ENCODE measurements at regions not wholly inside any gene's neighbourhood (a gene's known extent, or its start where the extent isn't known, plus 50 kb on each side); places are given as distances from the start of the nearest gene placed in this dataset.

- Mint-ChIP-seq H3K36me3 (ENCODE audit: insufficient read depth) (no peaks in the 10 kb centered on the region), H3K9me3 (ENCODE audit: low read depth) (no peaks in the 10 kb centered on the region), H3K4me3 (ENCODE audit: low read depth) (no peak overlapping the region), H3K27ac (no peak overlapping the region), H3K4me1 (ENCODE audit: low read depth) (no peaks in the 10 kb centered on the region), H3K27me3 (peaks cover under 1% of the 10 kb centered on the region)
- TF ChIP-seq CTCF (IDR thresholded peaks at IDR 0.05; ENCODE audit: unreplicated experiment) = no peak
- no peak for DNase-seq (ENCODE audit: low spot score, unreplicated experiment)
These were observed 440.1 kb upstream of the DDI1 start for GRCh38 chr11:103596315-103596714.

- DNase-seq (ENCODE audit: low spot score, unreplicated experiment) = peak; percentile 13
- H3K36me3 Mint-ChIP-seq (ENCODE audit: insufficient read depth) = no peaks in the 10 kb centered on the region
- peak; percentile 92 for TF ChIP-seq CTCF (IDR thresholded peaks at IDR 0.05; ENCODE audit: unreplicated experiment)
These were observed 435.1 kb upstream of the DDI1 start for GRCh38 chr11:103601225-103601846.

GRCh38 chr11:103602840-103603239 is 433.6 kb upstream of the DDI1 start:
- no peaks in the 10 kb centered on the region for H3K4me1 Mint-ChIP-seq (ENCODE audit: low read depth)
- no peaks in the 10 kb centered on the region for H3K9me3 Mint-ChIP-seq (ENCODE audit: low read depth)
- no peak overlapping the region for H3K4me3 Mint-ChIP-seq (ENCODE audit: low read depth)
- no peak for DNase-seq (ENCODE audit: low spot score, unreplicated experiment)
- no peak overlapping the region for H3K27ac Mint-ChIP-seq
- peaks cover 6% of the 10 kb centered on the region for H3K27me3 Mint-ChIP-seq
- no peaks in the 10 kb centered on the region for H3K36me3 Mint-ChIP-seq (ENCODE audit: insufficient read depth)
- TF ChIP-seq CTCF (IDR thresholded peaks at IDR 0.05; ENCODE audit: unreplicated experiment) = no peak

More at GRCh38 chr11:103601225-103601846, 435.1 kb upstream of the DDI1 start:
- H3K27me3 Mint-ChIP-seq = peaks cover 6% of the 10 kb centered on the region
- H3K4me3 Mint-ChIP-seq (ENCODE audit: low read depth) = no peak overlapping the region
- no peaks in the 10 kb centered on the region for H3K4me1 Mint-ChIP-seq (ENCODE audit: low read depth)
- H3K9me3 Mint-ChIP-seq (ENCODE audit: low read depth) = no peaks in the 10 kb centered on the region
- H3K27ac Mint-ChIP-seq = no peak overlapping the region

- no peak for DNase-seq (ENCODE audit: low spot score, unreplicated experiment)
- peaks cover 9% of the 10 kb centered on the region for H3K4me1 Mint-ChIP-seq (ENCODE audit: low read depth)
- H3K27me3 Mint-ChIP-seq = peaks cover 6% of the 10 kb centered on the region
- TF ChIP-seq CTCF (IDR thresholded peaks at IDR 0.05; ENCODE audit: unreplicated experiment) = no peak
- H3K4me3 Mint-ChIP-seq (ENCODE audit: low read depth) = no peak overlapping the region
- H3K36me3 Mint-ChIP-seq (ENCODE audit: insufficient read depth) = no peaks in the 10 kb centered on the region
- peaks cover 5% of the 10 kb centered on the region for H3K9me3 Mint-ChIP-seq (ENCODE audit: low read depth)
- H3K27ac Mint-ChIP-seq = no peak overlapping the region
These were observed 432.1 kb upstream of the DDI1 start for GRCh38 chr11:103604310-103604709.

- DNase-seq (ENCODE audit: low spot score, unreplicated experiment) = no peak
- no peak for TF ChIP-seq CTCF (IDR thresholded peaks at IDR 0.05; ENCODE audit: unreplicated experiment)
- Mint-ChIP-seq H3K27ac (no peak overlapping the region), H3K27me3 (no peaks in the 10 kb centered on the region), H3K4me1 (ENCODE audit: low read depth) (peaks cover 9% of the 10 kb centered on the region), H3K4me3 (ENCODE audit: low read depth) (no peak overlapping the region), H3K9me3 (ENCODE audit: low read depth) (peaks cover 8% of the 10 kb centered on the region), H3K36me3 (ENCODE audit: insufficient read depth) (no peaks in the 10 kb centered on the region)
These were observed 427.9 kb upstream of the DDI1 start for GRCh38 chr11:103608566-103608965.
